ENCODE measurements at regions not wholly inside any gene's neighbourhood (a gene's known extent, or its start where the extent isn't known, plus 50 kb on each side); places are given as distances from the start of the nearest gene placed in this dataset.
"Not testable (repeated sequence)": the region's sequence is repeated elsewhere in the genome, so short reads cannot be mapped to it uniquely, and the experiment has no call there.

DNA sequence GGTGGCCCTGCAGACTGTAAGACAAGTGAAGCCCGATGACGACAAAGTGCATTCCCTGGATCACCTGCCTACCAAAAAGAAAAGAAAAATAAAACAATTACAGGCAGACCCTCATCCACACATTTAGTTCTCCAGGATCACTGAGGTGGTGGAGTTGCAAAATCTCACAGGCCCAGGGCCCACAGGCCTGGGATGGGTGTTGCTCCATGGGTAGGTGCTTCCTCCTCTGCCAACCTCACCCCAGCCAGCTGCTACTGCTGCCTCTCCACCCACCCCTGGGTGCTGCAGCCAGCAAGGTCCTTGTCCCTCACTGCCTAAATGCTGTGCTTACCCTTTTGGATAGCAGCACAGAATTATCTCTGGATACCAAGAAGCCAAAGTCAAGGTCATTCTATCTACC is 146.4 kb upstream of the GALNT2 start:
- TF ChIP-seq, protein P1, sequence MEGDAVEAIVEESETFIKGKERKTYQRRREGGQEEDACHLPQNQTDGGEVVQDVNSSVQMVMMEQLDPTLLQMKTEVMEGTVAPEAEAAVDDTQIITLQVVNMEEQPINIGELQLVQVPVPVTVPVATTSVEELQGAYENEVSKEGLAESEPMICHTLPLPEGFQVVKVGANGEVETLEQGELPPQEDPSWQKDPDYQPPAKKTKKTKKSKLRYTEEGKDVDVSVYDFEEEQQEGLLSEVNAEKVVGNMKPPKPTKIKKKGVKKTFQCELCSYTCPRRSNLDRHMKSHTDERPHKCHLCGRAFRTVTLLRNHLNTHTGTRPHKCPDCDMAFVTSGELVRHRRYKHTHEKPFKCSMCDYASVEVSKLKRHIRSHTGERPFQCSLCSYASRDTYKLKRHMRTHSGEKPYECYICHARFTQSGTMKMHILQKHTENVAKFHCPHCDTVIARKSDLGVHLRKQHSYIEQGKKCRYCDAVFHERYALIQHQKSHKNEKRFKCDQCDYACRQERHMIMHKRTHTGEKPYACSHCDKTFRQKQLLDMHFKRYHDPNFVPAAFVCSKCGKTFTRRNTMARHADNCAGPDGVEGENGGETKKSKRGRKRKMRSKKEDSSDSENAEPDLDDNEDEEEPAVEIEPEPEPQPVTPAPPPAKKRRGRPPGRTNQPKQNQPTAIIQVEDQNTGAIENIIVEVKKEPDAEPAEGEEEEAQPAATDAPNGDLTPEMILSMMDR (IDR thresholded peaks at IDR 0.05; ENCODE audit: low read depth, low read length, missing control alignments) = no peak

DNA sequence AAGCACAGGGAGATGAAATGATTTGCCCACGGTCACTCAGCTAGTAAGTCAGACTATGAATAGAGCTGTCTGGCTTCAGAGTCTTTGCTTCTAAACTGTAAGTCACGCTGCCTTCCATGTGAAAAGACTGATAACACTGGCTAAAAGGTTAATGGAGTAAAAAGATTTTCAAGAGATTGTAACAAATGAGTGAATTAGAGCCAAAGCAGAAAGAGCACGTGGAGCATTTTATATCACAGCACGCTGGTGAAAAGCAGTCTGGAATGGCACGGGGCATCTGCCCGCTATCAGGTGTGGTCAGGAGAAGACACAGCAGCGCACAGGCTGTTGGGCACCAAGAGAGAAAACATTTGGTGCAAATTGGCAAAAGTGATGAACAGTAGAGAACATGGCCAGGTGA is 144.8 kb upstream of the GALNT2 start:
- DNase-seq (ENCODE audit: low read depth) = no peak
- no peak overlapping the region for H3K4me3 ChIP-seq (ENCODE audit: low read depth, low read length)
- TF ChIP-seq, protein P1 (IDR thresholded peaks at IDR 0.05; ENCODE audit: low read depth, low read length, missing control alignments) = no peak

More for the DNA sequence above, 146.4 kb upstream of the GALNT2 start:
- H3K4me3 ChIP-seq (ENCODE audit: low read depth, low read length) = no peak overlapping the region
- no peak for DNase-seq (ENCODE audit: low read depth)

DNA sequence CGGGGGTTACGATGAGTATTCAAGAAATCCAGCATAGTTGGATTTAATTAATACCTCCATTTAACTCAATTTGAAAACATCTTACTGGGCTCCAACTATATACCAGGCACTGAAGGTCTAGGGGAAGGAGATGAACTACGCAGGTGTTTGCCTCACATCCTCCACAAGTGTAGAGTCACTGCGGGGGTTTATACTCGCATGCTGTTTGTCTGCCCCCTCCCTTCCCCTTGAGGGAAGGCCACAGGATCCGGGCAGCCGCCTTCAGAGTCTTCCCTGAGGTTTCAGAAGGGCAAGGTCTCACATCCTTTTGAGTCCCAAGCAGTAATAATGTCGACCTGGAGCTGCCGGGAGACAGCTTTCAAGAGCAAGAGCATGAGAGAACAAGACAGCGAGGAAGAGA is 142.4 kb upstream of the GALNT2 start:
- DNase-seq (ENCODE audit: low read depth) = no peak
- TF ChIP-seq, protein P1 (IDR thresholded peaks at IDR 0.05; ENCODE audit: low read depth, low read length, missing control alignments) = no peak
- no peak overlapping the region for H3K4me3 ChIP-seq (ENCODE audit: low read depth, low read length)

DNA sequence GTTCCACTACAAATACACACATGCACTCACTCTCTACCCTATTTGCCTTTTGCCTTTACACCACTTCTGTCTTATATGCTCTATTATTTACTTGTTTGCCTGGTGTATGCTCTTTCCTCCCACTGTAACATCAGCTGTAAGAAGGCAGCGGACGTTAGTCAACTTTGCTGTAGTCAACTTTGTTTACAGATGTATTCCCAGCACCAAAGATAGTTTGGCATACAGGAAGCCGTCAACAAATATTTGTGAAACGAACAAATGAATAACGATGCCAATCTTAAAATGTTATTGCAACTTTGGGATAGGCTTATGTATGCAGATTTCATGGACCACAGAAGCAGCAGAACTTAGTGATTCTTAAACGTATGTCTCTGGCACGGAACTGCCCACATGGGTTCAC is 138.3 kb upstream of the GALNT2 start:
- TF ChIP-seq, protein P1 (IDR thresholded peaks at IDR 0.05; ENCODE audit: low read depth, low read length, missing control alignments) = no peak
- H3K4me3 ChIP-seq (ENCODE audit: low read depth, low read length) = no peak overlapping the region
- no peak for DNase-seq (ENCODE audit: low read depth)

DNA sequence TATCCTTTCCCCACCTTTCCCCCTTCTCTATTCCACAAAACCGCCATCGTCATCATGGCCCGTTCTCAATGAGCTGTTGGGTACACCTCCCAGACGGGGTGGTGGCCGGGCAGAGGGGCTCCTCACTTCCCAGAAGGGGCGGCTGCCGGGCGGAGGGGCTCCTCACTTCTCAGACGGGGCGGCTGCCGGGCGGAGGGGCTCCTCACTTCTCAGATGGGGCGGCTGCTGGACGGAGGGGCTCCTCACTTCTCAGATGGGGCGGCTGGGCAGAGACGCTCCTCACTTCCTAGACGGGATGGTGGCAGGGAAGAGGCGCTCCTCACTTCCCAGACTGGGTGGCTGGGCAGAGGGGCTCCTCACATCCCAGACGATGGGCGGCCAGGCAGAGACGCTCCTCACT is 135.3 kb upstream of the GALNT2 start:
- not testable (repeated sequence) for DNase-seq (ENCODE audit: low read depth); H3K4me3 ChIP-seq (ENCODE audit: low read depth, low read length)

DNA sequence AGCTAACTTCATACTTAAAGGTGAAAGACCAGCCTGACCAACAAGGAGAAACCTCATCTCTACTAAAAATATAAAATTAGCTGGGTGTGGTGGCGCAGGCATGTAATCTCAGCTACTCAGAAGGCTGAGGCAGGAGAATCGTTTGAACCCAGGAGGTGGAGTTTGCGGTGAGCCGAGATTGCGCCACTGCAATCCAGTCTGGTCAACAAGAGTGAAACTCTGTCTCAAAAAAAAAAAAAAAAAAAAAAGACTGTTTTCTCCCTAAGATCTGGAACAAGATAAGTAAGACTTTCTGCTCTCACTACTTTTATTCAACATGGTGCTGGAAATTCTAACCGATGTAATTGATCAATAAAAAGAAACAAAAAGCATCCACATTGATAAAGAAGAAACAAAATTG is 131.9 kb upstream of the GALNT2 start:
- not testable (repeated sequence) for DNase-seq (ENCODE audit: low read depth)

DNA sequence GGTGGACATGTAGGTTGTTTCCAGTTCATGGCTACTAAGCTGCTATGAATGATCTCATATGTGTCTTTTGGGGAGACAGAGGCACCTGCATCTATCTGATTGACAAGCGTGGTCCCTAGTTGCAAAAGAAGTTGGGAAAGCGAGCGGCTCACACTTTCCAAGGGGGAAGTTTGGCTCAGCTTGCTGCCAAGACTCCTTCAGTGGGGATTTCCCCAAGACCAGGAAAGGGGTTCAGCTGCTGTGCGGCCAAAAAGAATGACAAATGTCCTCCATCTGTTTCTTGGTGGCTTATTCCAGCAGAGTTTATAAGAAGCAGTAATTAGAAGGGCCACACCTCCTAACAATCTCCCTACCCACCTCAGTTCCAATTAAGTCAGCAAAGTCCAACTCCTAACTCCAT is 128.5 kb upstream of the GALNT2 start:
- TF ChIP-seq, protein P1 (IDR thresholded peaks at IDR 0.05; ENCODE audit: low read depth, low read length, missing control alignments) = no peak
- no peak for DNase-seq (ENCODE audit: low read depth)
- no peak overlapping the region for H3K4me3 ChIP-seq (ENCODE audit: low read depth, low read length)

More for the DNA sequence above, 131.9 kb upstream of the GALNT2 start:
- H3K4me3 ChIP-seq (ENCODE audit: low read depth, low read length) = not testable (repeated sequence)

DNA sequence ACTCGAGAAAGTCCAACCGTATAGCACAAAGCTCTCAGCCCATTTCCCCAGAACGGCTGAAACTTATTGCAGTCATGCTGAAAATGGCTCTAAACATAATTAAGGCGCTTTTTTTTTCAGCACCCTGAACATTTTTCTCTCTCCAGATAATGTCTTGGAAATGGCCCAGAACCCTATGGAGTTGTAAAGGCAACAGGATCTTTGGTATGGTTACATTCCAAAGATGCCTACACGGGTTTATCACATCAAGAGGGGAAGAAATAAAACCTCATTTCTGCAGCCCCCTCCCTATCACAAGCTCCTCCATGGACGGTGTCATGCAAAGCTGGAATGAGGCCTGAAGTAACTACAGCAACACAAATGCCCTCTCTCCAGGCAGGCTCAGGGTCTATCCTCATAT is 126.4 kb upstream of the GALNT2 start:
- no peak for DNase-seq (ENCODE audit: low read depth)
- no peak overlapping the region for H3K4me3 ChIP-seq (ENCODE audit: low read depth, low read length)
- TF ChIP-seq, protein P1 (IDR thresholded peaks at IDR 0.05; ENCODE audit: low read depth, low read length, missing control alignments) = no peak

All from GM12864 (cell line).